ENCODE measurements at regions not wholly inside any gene's neighbourhood (a gene's known extent, or its start where the extent isn't known, plus 50 kb on each side); places are given as distances from the start of the nearest gene placed in this dataset.

DNA sequence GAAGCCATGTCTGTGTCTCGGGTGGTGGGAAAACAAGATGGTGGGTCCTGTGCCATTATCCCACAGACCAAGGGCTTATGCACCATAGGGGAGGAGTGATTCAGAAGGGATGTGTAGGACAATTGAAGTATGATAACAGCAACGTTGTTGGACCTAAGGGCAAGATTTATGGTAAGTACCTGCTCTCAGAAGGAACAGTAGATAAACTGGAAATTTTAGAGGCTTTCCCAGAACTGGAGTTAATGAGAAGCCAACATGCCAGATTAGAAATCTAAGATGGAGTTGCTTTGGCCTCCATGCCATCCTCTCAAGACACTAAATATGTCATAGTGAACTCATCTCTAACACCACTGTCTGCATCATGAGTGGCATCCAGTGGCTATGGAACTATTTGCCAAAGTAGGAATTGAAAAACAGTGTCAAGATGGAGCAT, 84.7 kb upstream of the MYLIP start:
- Histone ChIP-seq H3K4me3 (no peak overlapping the region), H2AFZ (ENCODE audit: control insufficient read depth, low read depth, low read length) (peak overlapping the region; percentile 45; the same call in 1 of the 2 replicates), H4K20me1 (ENCODE audit: control insufficient read depth, insufficient read depth) (no peaks in the 10 kb centered on the region), H3K9ac (ENCODE audit: control insufficient read depth, insufficient read depth, low read length) (no peak overlapping the region), H3K9me3 (replicated peaks; ENCODE audit: control insufficient read depth, insufficient read depth, low read length) (no peaks in the 10 kb centered on the region; the same call in 2 of the 3 replicates), H3K4me1 (ENCODE audit: control insufficient read depth, insufficient read depth, low read length) (peaks cover 27% of the 10 kb centered on the region), H3K27ac (ENCODE audit: control insufficient read depth, insufficient read depth) (peak overlapping the region; percentile 59), H3K27me3 (replicated peaks in 1 of 2; ENCODE audit: control insufficient read depth in 2 of 2, insufficient read depth in 2 of 2, low read length in 1 of 2) (no peaks in the 10 kb centered on the region), H3K79me2 (ENCODE audit: control insufficient read depth, insufficient read depth, low read length) (no peaks in the 10 kb centered on the region), H3K36me3 (ENCODE audit: control insufficient read depth in 2 of 2, insufficient read depth in 2 of 2, low read length in 1 of 2) (no peaks in the 10 kb centered on the region), H3K4me2 (ENCODE audit: control insufficient read depth, insufficient read depth) (peak overlapping the region; percentile 58)
- BruUV-seq (replicated peaks): no TSS peak
- 89% methylated on average over 2 of the region's 2 CpGs for WGBS (ENCODE audit: insufficient coverage, insufficient replicate concordance, low lambda C conversion rate, missing lambda C conversion rate)
- ChIA-PET SMC1A (ENCODE audit: uncharacterized antibody, unreplicated experiment) (interaction anchor here (1.1 to 4.5 kb wide), 9 partner anchors 11 to 353 kb away, joined by 3 to 37 read pairs (median 6); no protein-coding TSS in a partner anchor), CTCF (interaction anchor here (3.3 kb wide), 1 partner anchor 84 kb away, joined by 13 read pairs; the partner anchor contains the start of gene MYLIP), POLR2A (interaction anchor here (1.1 to 1.6 kb wide), 2 partner anchors 11 to 143 kb away, joined by 3 to 5 read pairs; no protein-coding TSS in a partner anchor), RAD21 (ENCODE audit: unreplicated experiment) (interaction anchor here (0.8 to 4.2 kb wide), 9 partner anchors 15 to 143 kb away, joined by 3 to 37 read pairs (median 4); partner anchors contain the start of gene MYLIP)
- intact Hi-C loops (cut with micrococcal nuclease; ENCODE audit: unreplicated experiment): loop anchor here (5.0 kb wide), 4 partner anchors 83 to 352 kb away; partner anchors contain the start of gene MYLIP
- no peak for ATAC-seq
- FAIRE-seq: no peak
- in situ Hi-C loops (cut with MboI): no loop called here
- TF ChIP-seq, protein P1, sequence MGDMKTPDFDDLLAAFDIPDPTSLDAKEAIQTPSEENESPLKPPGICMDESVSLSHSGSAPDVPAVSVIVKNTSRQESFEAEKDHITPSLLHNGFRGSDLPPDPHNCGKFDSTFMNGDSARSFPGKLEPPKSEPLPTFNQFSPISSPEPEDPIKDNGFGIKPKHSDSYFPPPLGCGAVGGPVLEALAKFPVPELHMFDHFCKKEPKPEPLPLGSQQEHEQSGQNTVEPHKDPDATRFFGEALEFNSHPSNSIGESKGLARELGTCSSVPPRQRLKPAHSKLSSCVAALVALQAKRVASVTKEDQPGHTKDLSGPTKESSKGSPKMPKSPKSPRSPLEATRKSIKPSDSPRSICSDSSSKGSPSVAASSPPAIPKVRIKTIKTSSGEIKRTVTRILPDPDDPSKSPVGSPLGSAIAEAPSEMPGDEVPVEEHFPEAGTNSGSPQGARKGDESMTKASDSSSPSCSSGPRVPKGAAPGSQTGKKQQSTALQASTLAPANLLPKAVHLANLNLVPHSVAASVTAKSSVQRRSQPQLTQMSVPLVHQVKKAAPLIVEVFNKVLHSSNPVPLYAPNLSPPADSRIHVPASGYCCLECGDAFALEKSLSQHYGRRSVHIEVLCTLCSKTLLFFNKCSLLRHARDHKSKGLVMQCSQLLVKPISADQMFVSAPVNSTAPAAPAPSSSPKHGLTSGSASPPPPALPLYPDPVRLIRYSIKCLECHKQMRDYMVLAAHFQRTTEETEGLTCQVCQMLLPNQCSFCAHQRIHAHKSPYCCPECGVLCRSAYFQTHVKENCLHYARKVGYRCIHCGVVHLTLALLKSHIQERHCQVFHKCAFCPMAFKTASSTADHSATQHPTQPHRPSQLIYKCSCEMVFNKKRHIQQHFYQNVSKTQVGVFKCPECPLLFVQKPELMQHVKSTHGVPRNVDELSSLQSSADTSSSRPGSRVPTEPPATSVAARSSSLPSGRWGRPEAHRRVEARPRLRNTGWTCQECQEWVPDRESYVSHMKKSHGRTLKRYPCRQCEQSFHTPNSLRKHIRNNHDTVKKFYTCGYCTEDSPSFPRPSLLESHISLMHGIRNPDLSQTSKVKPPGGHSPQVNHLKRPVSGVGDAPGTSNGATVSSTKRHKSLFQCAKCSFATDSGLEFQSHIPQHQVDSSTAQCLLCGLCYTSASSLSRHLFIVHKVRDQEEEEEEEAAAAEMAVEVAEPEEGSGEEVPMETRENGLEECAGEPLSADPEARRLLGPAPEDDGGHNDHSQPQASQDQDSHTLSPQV (IDR thresholded peaks at IDR 0.05): peak; percentile 79
- TF ChIP-seq, protein P2, sequence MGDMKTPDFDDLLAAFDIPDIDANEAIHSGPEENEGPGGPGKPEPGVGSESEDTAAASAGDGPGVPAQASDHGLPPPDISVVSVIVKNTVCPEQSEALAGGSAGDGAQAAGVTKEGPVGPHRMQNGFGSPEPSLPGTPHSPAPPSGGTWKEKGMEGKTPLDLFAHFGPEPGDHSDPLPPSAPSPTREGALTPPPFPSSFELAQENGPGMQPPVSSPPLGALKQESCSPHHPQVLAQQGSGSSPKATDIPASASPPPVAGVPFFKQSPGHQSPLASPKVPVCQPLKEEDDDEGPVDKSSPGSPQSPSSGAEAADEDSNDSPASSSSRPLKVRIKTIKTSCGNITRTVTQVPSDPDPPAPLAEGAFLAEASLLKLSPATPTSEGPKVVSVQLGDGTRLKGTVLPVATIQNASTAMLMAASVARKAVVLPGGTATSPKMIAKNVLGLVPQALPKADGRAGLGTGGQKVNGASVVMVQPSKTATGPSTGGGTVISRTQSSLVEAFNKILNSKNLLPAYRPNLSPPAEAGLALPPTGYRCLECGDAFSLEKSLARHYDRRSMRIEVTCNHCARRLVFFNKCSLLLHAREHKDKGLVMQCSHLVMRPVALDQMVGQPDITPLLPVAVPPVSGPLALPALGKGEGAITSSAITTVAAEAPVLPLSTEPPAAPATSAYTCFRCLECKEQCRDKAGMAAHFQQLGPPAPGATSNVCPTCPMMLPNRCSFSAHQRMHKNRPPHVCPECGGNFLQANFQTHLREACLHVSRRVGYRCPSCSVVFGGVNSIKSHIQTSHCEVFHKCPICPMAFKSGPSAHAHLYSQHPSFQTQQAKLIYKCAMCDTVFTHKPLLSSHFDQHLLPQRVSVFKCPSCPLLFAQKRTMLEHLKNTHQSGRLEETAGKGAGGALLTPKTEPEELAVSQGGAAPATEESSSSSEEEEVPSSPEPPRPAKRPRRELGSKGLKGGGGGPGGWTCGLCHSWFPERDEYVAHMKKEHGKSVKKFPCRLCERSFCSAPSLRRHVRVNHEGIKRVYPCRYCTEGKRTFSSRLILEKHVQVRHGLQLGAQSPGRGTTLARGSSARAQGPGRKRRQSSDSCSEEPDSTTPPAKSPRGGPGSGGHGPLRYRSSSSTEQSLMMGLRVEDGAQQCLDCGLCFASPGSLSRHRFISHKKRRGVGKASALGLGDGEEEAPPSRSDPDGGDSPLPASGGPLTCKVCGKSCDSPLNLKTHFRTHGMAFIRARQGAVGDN (IDR thresholded peaks at IDR 0.05): peak; percentile 42; the same call in 1 of the 2 replicates
- no peak for TF ChIP-seq IKZF2 (IDR thresholded peaks at IDR 0.05)
- DNase-seq (ENCODE audit: low read depth, low spot score): no peak

Measured in GM12878 (cell line).